OCI-LY1 (cell line): ENCODE measurements at regions not wholly inside any gene's neighbourhood (a gene's known extent, or its start where the extent isn't known, plus 50 kb on each side); places are given as distances from the start of the nearest gene placed in this dataset.
A peak's percentile ranks its signal among the peaks of the same experiment; 100 is the strongest.

Experiments used
- H2AFZ ChIP-seq: fragments of 200-600 bp; sonication (generic), shearing (Covaris generic); 2 replicates; pipeline ENCODE4 v1.6.0; 2014; ENCODE audit warnings: antibody characterized with exemption, mild to moderate bottlenecking, low read length
- H3F3A ChIP-seq: fragments of 200-600 bp; sonication (generic), shearing (Covaris generic); 2 replicates; pipeline ENCODE4 v1.6.0; 2014; ENCODE audit warnings: mild to moderate bottlenecking, antibody characterized with exemption, low read length, moderate library complexity; ENCODE audit not compliant: insufficient read depth
- H3K27ac ChIP-seq: fragments of 200-600 bp; sonication (generic); 2 replicates; pipeline ENCODE4 v1.5.1; 2014; ENCODE audit warnings: low read length, mixed run types, mild to moderate bottlenecking, low read depth; ENCODE audit not compliant: poor library complexity, severe bottlenecking
- H3K27me3 ChIP-seq: fragments of 200-600 bp; sonication (generic); 2 replicates; pipeline ENCODE4 v1.6.0; 2014; ENCODE audit warnings: antibody characterized with exemption, mild to moderate bottlenecking, low read length, moderate library complexity; ENCODE audit not compliant: insufficient read depth
- H3K36me3 ChIP-seq: fragments of 200-600 bp; sonication (generic); 2 replicates; pipeline ENCODE4 v1.6.1; 2014; ENCODE audit warnings: mild to moderate bottlenecking, antibody characterized with exemption, low read length, moderate library complexity, mixed read lengths; ENCODE audit not compliant: insufficient read depth
- H3K4me1 ChIP-seq: fragments of 200-600 bp; sonication (generic); 2 replicates; pipeline ENCODE4 v1.5.1; 2014; ENCODE audit warnings: mild to moderate bottlenecking, low read length, moderate library complexity; ENCODE audit not compliant: insufficient read depth, severe bottlenecking
- H3K4me2 ChIP-seq: fragments of 200-600 bp; sonication (generic), shearing (Covaris generic); 2 replicates; pipeline ENCODE4 v1.6.1; 2014; ENCODE audit warnings: low read length
- H3K4me3 ChIP-seq: fragments of 200-600 bp; sonication (generic); 2 replicates; pipeline ENCODE4 v1.5.1; 2014; ENCODE audit warnings: low read length, low read depth, mild to moderate bottlenecking, mixed read lengths; ENCODE audit not compliant: poor library complexity, severe bottlenecking
- H3K79me2 ChIP-seq: fragments of 200-600 bp; shearing (Covaris generic); 2 replicates; pipeline ENCODE4 v1.6.1; 2016; ENCODE audit warnings: mixed run types, low read length, mixed read lengths; ENCODE audit not compliant: insufficient read depth
- H3K9ac ChIP-seq: fragments of 200-600 bp; sonication (generic), shearing (Covaris generic); 2 replicates; pipeline ENCODE4 v1.6.1; 2014; ENCODE audit warnings: mild to moderate bottlenecking, low read length, mixed read lengths
- H3K9me2 ChIP-seq: fragments of 200-600 bp; sonication (generic), shearing (Covaris generic); 2 replicates; pipeline ENCODE4 v1.6.1; 2014; ENCODE audit warnings: low read depth, mild to moderate bottlenecking, low read length, mixed read lengths
- H3K9me3 ChIP-seq: fragments of 200-600 bp; shearing (Covaris generic); 2 replicates; pipeline ENCODE4 v1.6.1; 2014; ENCODE audit warnings: low read length, mixed read lengths
- H4K20me1 ChIP-seq: fragments of 200-600 bp; sonication (generic), shearing (Covaris generic); 2 replicates; pipeline ENCODE4 v1.6.0; 2016; ENCODE audit warnings: mild to moderate bottlenecking, low read length; ENCODE audit not compliant: insufficient read depth
- CTCF ChIP-seq: fragments of 200-600 bp; sonication (generic), shearing (Covaris generic); IDR thresholded peaks from 2 replicates; pipeline ENCODE4 v1.5.1; 2017; ENCODE audit warnings: mild to moderate bottlenecking, antibody characterized with exemption, low read length, moderate library complexity, mixed read lengths
- EZH2 ChIP-seq: fragments of 200-600 bp; sonication (generic), shearing (Covaris generic); IDR thresholded peaks from 2 replicates; pipeline ENCODE4 v1.8.0; 2017; ENCODE audit warnings: borderline replicate concordance, mixed run types, mild to moderate bottlenecking, antibody characterized with exemption, low read length, moderate library complexity, mixed read lengths

- TF ChIP-seq CTCF (no peak), EZH2 (no peak)
Measured at GRCh38 chr2:54372361-54372760, 83.8 kb upstream of the SPTBN1 start.

GRCh38 chr2:54373855-54374254 is 82.3 kb upstream of the SPTBN1 start:
- Histone ChIP-seq H3K9me2 (no peaks in the 10 kb centered on the region), H3K4me2 (no peak overlapping the region), H3K4me3 (no peak overlapping the region), H3K36me3 (no peaks in the 10 kb centered on the region), H3K9ac (no peak overlapping the region), H3K79me2 (no peaks in the 10 kb centered on the region), H4K20me1 (no peaks in the 10 kb centered on the region), H3K27ac (no peak overlapping the region), H3K4me1 (no peaks in the 10 kb centered on the region), H2AFZ (no peak overlapping the region), H3K27me3 (no peaks in the 10 kb centered on the region), H3F3A (no peaks in the 10 kb centered on the region), H3K9me3 (no peaks in the 10 kb centered on the region)
- TF ChIP-seq EZH2 = no peak
- no peak for TF ChIP-seq CTCF

More at GRCh38 chr2:54372361-54372760, 83.8 kb upstream of the SPTBN1 start:
- Histone ChIP-seq H3K27ac (no peak overlapping the region), H3K27me3 (no peaks in the 10 kb centered on the region), H2AFZ (no peak overlapping the region), H3K36me3 (no peaks in the 10 kb centered on the region), H3K9me3 (0 out of 2 replicates have a peak, but pooled peaks cover 3% of the 10 kb centered on the region), H3K4me1 (no peaks in the 10 kb centered on the region), H3K9me2 (no peaks in the 10 kb centered on the region), H4K20me1 (no peaks in the 10 kb centered on the region), H3K9ac (no peak overlapping the region), H3K79me2 (no peaks in the 10 kb centered on the region), H3K4me2 (peak overlapping the region; percentile 15; the same call in 1 of the 2 replicates), H3F3A (no peaks in the 10 kb centered on the region), H3K4me3 (no peak overlapping the region)

- no peak overlapping the region for H2AFZ ChIP-seq
- no peaks in the 10 kb centered on the region for H3K4me1 ChIP-seq
- no peak overlapping the region for H3K4me3 ChIP-seq
- no peaks in the 10 kb centered on the region for H3K9me3 ChIP-seq
- no peaks in the 10 kb centered on the region for H3K27me3 ChIP-seq
- no peaks in the 10 kb centered on the region for H3F3A ChIP-seq
- H3K79me2 ChIP-seq = no peaks in the 10 kb centered on the region
- TF ChIP-seq EZH2 (no peak), CTCF (no peak)
- no peak overlapping the region for H3K27ac ChIP-seq
- H3K9ac ChIP-seq = no peak overlapping the region
- no peaks in the 10 kb centered on the region for H3K36me3 ChIP-seq
- H3K4me2 ChIP-seq = no peak overlapping the region
- H4K20me1 ChIP-seq = no peaks in the 10 kb centered on the region
- no peaks in the 10 kb centered on the region for H3K9me2 ChIP-seq
Measured at GRCh38 chr2:54374591-54375364, 81.3 kb upstream of the SPTBN1 start.
